BJ (cell line): ENCODE measurements at regions not wholly inside any gene's neighbourhood (a gene's known extent, or its start where the extent isn't known, plus 50 kb on each side); places are given as distances from the start of the nearest gene placed in this dataset.

ENCODE experiments used
- CTCF ChIA-PET: fragments of 350-600 bp; formaldehyde crosslinking; extraction: SDS; loops from one replicate; lab custom pipeline; 2021; ENCODE audit warnings: antibody characterized with exemption, inconsistent platforms; lab: Yijun Ruan, JAX
- POLR2A ChIA-PET: fragments of 300-600 bp; sonication (Branson Sonifier 250); formaldehyde crosslinking; extraction: SDS; loops from one replicate; lab custom pipeline; 2021; ENCODE audit warnings: antibody characterized with exemption; lab: Charles Lee
- DNase-seq: peaks from one replicate; pipeline ENCODE4 v3.0.0-alpha.2; 2011; ENCODE audit warnings: low read depth
- H3K27me3 ChIP-seq: 2 replicates; pipeline ENCODE4 v1.6.0; 2011; ENCODE audit warnings: low read length; ENCODE audit not compliant: control insufficient read depth, insufficient read depth
- H3K36me3 ChIP-seq: 2 replicates; pipeline ENCODE4 v1.5.1; 2011; ENCODE audit warnings: low read length; ENCODE audit not compliant: control insufficient read depth, insufficient read depth
- H3K4me3 ChIP-seq: 2 replicates; pipeline ENCODE4 v1.5.1; 2011; ENCODE audit warnings: low read depth, mild to moderate bottlenecking, control low read depth, low read length
- TF ChIP-seq, protein P1 (sequence below): IDR thresholded peaks from 2 replicates; pipeline ENCODE4 v1.5.1; 2011; ENCODE audit warnings: low read depth, mild to moderate bottlenecking, control low read depth, inconsistent platforms, low read length, moderate library complexity; ENCODE audit not compliant: insufficient read depth

DNA sequence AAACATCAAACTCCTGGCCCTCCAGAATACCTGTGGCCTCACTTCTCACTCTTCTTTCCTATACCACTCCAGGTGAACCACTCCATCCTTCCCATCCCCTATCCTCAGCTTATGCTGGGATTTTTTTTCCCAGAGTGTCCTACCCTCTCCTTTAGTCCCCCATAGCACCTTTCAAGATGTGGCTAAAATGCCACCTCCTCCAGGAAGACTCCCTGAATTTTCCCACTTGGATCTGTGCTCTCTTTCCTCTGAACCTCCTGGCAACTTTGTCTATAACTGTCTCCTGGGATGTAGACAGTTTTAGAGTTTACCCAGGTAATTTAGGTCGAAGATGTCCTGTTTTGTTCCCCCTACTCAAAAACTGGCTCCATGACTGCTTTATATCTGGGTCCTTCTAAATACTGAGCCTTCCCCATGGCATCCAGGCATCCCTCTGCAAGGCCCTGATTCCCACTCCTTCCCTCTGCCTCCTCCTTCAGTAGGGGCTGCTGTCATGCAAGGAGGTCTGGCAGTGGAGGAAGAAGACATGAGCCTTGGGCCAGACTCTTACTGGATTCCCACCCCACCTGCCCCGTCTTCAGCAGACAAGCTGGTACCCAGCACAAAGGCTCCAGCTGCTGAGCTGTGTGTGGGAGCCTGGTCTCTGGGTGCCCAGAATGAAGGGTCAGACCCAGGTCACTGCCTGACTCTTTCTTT is 161.5 kb downstream of the SMAD6 start:
- ChIA-PET POLR2A (no interaction called here), CTCF (interaction anchor here (0.6 to 1.9 kb wide), 15 partner anchors 11 to 260 kb away, joined by 3 to 10 read pairs (median 4); no protein-coding TSS in a partner anchor)

DNA sequence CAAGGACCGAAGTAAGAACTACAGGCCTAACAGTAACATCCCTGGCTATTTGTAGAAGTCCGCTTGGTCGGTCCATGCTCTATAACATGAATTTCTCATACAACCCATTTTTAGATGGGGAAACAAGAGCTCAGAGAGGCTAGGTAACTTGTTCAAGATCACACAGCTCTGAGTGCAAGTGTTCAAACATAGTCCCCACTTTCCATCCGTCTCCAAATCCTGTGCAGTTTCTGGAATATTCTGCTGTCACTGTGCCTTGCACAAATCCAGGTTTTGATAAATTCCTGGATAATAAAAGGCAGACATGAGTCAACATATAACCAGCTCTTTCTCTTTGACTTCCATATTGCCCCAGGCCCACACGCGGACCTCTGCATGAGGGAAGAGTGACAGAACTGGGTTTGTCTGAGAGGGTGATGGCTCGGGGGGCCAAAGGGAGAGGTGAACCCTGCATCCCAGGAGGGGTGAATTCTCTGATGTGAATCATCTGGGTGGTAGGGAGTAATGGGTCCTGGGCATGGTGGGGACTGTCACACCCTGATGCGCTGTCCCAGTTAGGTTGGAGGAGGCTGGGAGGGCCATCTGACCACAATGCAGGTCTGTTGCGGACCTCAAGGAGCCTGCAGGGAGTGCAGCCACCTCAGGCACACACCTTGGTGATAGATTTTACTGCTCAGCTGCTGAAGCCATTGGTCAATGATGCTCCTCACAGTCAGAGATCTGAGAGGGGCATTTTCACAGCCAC is 162.2 kb downstream of the SMAD6 start:
- H3K4me3 ChIP-seq: no peak overlapping the region
- TF ChIP-seq, protein P1, sequence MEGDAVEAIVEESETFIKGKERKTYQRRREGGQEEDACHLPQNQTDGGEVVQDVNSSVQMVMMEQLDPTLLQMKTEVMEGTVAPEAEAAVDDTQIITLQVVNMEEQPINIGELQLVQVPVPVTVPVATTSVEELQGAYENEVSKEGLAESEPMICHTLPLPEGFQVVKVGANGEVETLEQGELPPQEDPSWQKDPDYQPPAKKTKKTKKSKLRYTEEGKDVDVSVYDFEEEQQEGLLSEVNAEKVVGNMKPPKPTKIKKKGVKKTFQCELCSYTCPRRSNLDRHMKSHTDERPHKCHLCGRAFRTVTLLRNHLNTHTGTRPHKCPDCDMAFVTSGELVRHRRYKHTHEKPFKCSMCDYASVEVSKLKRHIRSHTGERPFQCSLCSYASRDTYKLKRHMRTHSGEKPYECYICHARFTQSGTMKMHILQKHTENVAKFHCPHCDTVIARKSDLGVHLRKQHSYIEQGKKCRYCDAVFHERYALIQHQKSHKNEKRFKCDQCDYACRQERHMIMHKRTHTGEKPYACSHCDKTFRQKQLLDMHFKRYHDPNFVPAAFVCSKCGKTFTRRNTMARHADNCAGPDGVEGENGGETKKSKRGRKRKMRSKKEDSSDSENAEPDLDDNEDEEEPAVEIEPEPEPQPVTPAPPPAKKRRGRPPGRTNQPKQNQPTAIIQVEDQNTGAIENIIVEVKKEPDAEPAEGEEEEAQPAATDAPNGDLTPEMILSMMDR: no peak
- H3K27me3 ChIP-seq: no peaks in the 10 kb centered on the region
- no peak for DNase-seq
- POLR2A ChIA-PET: no interaction called here
- CTCF ChIA-PET: interaction anchor here (0.6 to 1.9 kb wide), 5 partner anchors 12 to 261 kb away, joined by 3 to 10 read pairs (median 6); no protein-coding TSS in a partner anchor
- H3K36me3 ChIP-seq: peaks cover 3% of the 10 kb centered on the region; the same call in 1 of the 2 replicates

More for the DNA sequence above, 161.5 kb downstream of the SMAD6 start:
- H3K36me3 ChIP-seq: peaks cover 3% of the 10 kb centered on the region; the same call in 1 of the 2 replicates
- TF ChIP-seq, protein P1: no peak
- no peak for DNase-seq
- no peaks in the 10 kb centered on the region for H3K27me3 ChIP-seq
- H3K4me3 ChIP-seq: no peak overlapping the region

DNA sequence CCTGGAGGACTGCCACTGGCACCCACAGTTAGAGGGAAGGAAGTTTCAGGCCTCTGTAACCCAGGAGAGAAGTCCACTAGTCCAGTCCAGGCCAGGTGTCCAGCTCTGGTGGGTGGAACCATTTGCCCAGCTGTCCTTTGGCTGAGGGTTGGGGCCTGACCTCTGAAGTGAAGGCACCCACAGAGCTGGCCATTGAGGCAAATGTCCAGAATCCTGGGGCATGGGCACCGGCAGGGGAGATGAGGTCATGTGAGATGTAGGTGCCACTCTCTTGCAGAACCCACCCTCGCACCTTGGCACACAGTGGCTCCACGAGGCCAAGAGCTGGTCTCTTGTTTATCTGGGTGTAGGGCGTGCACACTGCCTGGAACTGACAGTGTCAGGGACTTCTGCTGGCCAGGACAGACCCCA is 162.8 kb downstream of the SMAD6 start:
- TF ChIP-seq, protein P1: no peak
- CTCF ChIA-PET: interaction anchor here (1.9 kb wide), 1 partner anchor 261 kb away, joined by 6 read pairs; no protein-coding TSS in a partner anchor
- no peak for DNase-seq
- peaks cover 3% of the 10 kb centered on the region; the same call in 1 of the 2 replicates for H3K36me3 ChIP-seq
- H3K4me3 ChIP-seq: no peak overlapping the region
- POLR2A ChIA-PET: no interaction called here
- no peaks in the 10 kb centered on the region for H3K27me3 ChIP-seq

DNA sequence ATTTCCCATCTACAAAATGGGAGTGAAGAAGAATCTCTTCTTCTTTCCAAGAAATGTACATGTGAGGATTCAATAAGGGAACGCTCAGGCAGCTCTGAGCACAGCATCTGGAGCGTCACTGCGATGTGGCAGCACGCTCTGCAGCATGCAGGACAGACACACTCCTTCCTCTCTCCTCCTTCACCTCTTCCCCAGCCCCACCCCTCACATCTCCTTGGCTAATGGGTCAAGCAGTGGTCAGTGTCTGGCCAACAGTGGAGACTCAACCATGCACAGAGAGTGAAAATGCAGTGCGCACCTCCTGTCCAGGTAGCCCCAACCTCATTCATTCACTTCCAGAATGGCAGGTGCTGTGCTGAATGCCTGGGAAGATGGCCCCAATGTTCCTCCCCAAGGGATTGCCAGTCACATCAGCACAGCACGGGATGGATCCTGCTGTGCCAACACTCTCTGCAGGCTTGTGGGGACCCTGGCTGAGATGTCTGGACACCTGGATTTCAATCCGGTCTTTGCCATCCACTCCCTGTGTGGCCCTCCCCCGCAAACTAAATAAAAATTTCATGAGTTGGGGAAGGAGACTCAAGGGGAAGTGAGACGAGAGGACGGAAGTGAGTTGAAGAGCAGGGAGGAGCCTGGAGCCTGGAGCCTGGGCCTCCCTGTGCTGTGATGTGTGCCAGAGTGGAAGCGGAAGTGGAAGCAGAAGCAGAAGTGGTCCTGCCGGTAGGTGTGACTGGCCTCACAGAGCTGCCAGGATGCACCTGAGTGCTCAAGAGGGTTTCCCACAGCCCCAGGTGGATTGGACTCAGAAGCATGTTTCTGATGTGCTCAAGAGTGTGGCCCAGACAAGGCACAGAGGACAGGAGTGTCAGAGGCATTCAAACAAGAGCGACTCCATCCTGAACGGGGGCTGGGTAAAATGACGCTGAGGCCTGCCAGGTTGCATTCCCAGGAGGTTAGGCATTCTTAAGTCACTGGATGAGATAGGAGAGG is 163.9 kb downstream of the SMAD6 start:
- POLR2A ChIA-PET: no interaction called here
- DNase-seq: no peak
- Histone ChIP-seq H3K4me3 (no peak overlapping the region), H3K36me3 (peaks cover 3% of the 10 kb centered on the region; the same call in 1 of the 2 replicates), H3K27me3 (no peaks in the 10 kb centered on the region)
- TF ChIP-seq, protein P1: no peak
- CTCF ChIA-PET: interaction anchor here (1.9 kb wide), 1 partner anchor 262 kb away, joined by 6 read pairs; no protein-coding TSS in a partner anchor
